ENCODE measurements at regions not wholly inside any gene's neighbourhood (a gene's known extent, or its start where the extent isn't known, plus 50 kb on each side); places are given as distances from the start of the nearest gene placed in this dataset.

- no peak for TF ChIP-seq CTCF (IDR thresholded peaks at IDR 0.05)
- TF ChIP-seq EZH2phosphoT487 (IDR thresholded peaks at IDR 0.05) = no peak
- no peak for TF ChIP-seq EZH2 (IDR thresholded peaks at IDR 0.05)
Measured at GRCh38 chr2:163888591-163888990, 152.8 kb upstream of the FIGN start.

All from neural progenitor cell (in vitro differentiated cells).